ENCODE measurements at regions not wholly inside any gene's neighbourhood (a gene's known extent, or its start where the extent isn't known, plus 50 kb on each side); places are given as distances from the start of the nearest gene placed in this dataset.

- TF ChIP-seq CTCF (IDR thresholded peaks at IDR 0.05) (no peak), POLR2A (IDR thresholded peaks at IDR 0.05) (no peak)
Measured at GRCh38 chr3:150033721-150034120, 63.0 kb upstream of the PFN2 start.
